ENCODE measurements at regions not wholly inside any gene's neighbourhood (a gene's known extent, or its start where the extent isn't known, plus 50 kb on each side); places are given as distances from the start of the nearest gene placed in this dataset.

- no peaks in the 10 kb centered on the region for H3K27me3 ChIP-seq (ENCODE audit: control insufficient read depth, insufficient read depth, low read length)
- no peak overlapping the region for H3K4me3 ChIP-seq (ENCODE audit: low read depth, low read length)
- ChIA-PET CTCF (no interaction called here), POLR2A (no interaction called here)
- no peak overlapping the region for H3K27ac ChIP-seq (ENCODE audit: low read depth, low read length)
- no peak for DNase-seq (ENCODE audit: low read depth, low spot score)
- TF ChIP-seq CTCF (IDR thresholded peaks at IDR 0.05; ENCODE audit: low read depth, low read length): no peak
- H3K9me3 ChIP-seq (ENCODE audit: control insufficient read depth, insufficient read depth, low read length): no peaks in the 10 kb centered on the region; the same call in 1 of the 2 replicates
Measured at GRCh38 chr20:39144757-39145156, 182.6 kb downstream of the DHX35 start.

- ChIA-PET POLR2A (no interaction called here), CTCF (no interaction called here)
- H3K27ac ChIP-seq (ENCODE audit: low read depth, low read length): no peak overlapping the region
- no peak for TF ChIP-seq CTCF (IDR thresholded peaks at IDR 0.05; ENCODE audit: low read depth, low read length)
- H3K27me3 ChIP-seq (ENCODE audit: control insufficient read depth, insufficient read depth, low read length): no peaks in the 10 kb centered on the region
- no peak overlapping the region for H3K4me3 ChIP-seq (ENCODE audit: low read depth, low read length)
- H3K9me3 ChIP-seq (ENCODE audit: control insufficient read depth, insufficient read depth, low read length): no peaks in the 10 kb centered on the region; the same call in 1 of the 2 replicates
- DNase-seq (ENCODE audit: low read depth, low spot score): no peak
Measured at GRCh38 chr20:39142407-39143096, 180.4 kb downstream of the DHX35 start.

GRCh38 chr20:39137299-39137698 lies 175.2 kb downstream of the DHX35 start:
- Histone ChIP-seq H3K27ac (ENCODE audit: low read depth, low read length) (no peak overlapping the region), H3K27me3 (ENCODE audit: control insufficient read depth, insufficient read depth, low read length) (no peaks in the 10 kb centered on the region), H3K9me3 (ENCODE audit: control insufficient read depth, insufficient read depth, low read length) (no peaks in the 10 kb centered on the region), H3K4me3 (ENCODE audit: low read depth, low read length) (no peak overlapping the region)
- no peak for DNase-seq (ENCODE audit: low read depth, low spot score)
- no peak for TF ChIP-seq CTCF (IDR thresholded peaks at IDR 0.05; ENCODE audit: low read depth, low read length)
- POLR2A ChIA-PET: no interaction called here
- CTCF ChIA-PET: no interaction called here

- no peak for TF ChIP-seq CTCF (IDR thresholded peaks at IDR 0.05; ENCODE audit: low read depth, low read length)
- ChIA-PET POLR2A (no interaction called here), CTCF (no interaction called here)
- Histone ChIP-seq H3K27me3 (ENCODE audit: control insufficient read depth, insufficient read depth, low read length) (no peaks in the 10 kb centered on the region), H3K27ac (ENCODE audit: low read depth, low read length) (no peak overlapping the region), H3K4me3 (ENCODE audit: low read depth, low read length) (no peak overlapping the region), H3K9me3 (ENCODE audit: control insufficient read depth, insufficient read depth, low read length) (no peaks in the 10 kb centered on the region)
- no peak for DNase-seq (ENCODE audit: low read depth, low spot score)
Measured at GRCh38 chr20:39136798-39137197, 174.7 kb downstream of the DHX35 start.

GRCh38 chr20:39135885-39136544 lies 173.9 kb downstream of the DHX35 start:
- H3K4me3 ChIP-seq (ENCODE audit: low read depth, low read length): no peak overlapping the region
- POLR2A ChIA-PET: no interaction called here
- TF ChIP-seq CTCF (IDR thresholded peaks at IDR 0.05; ENCODE audit: low read depth, low read length): no peak
- no peaks in the 10 kb centered on the region for H3K9me3 ChIP-seq (ENCODE audit: control insufficient read depth, insufficient read depth, low read length)
- no peaks in the 10 kb centered on the region for H3K27me3 ChIP-seq (ENCODE audit: control insufficient read depth, insufficient read depth, low read length)
- no peak for DNase-seq (ENCODE audit: low read depth, low spot score)
- CTCF ChIA-PET: no interaction called here
- H3K27ac ChIP-seq (ENCODE audit: low read depth, low read length): no peak overlapping the region

Measured in AG04450 (cell line).